ENCODE measurements at regions not wholly inside any gene's neighbourhood (a gene's known extent, or its start where the extent isn't known, plus 50 kb on each side); places are given as distances from the start of the nearest gene placed in this dataset.

DNA sequence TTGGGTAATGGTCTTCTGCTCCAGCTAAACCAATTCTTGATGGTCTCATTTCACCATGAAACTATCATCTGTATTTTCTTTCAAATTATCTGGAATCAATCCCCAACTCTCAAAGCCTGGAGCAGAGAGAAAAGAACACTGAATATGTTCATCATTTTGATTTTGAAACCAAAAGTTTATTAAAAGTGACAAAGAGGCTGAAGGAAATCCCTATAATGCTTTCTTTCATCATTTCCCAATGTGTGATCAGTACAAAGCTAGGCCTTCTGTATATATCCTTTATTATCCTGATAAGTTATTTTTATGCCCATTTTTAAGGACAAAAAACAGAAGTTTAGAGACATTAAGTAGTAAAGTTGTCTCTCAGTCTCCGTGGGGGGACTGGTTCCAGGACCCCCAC lies 50.1 kb upstream of the MBNL1 start:
- DNase-seq (ENCODE audit: low read depth, low spot score): no peak

Data from activated CD4-positive, CD25-positive, alpha-beta regulatory T cell treated with anti-CD3 and anti-CD28 coated beads, Interleukin-2, amount 50 U/mL, for 16 hours (primary cell).